Muscle layer of colon (tissue), 2 donors: ENCODE measurements at regions not wholly inside any gene's neighbourhood (a gene's known extent, or its start where the extent isn't known, plus 50 kb on each side); places are given as distances from the start of the nearest gene placed in this dataset.
"Not testable (repeated sequence)": the region's sequence is repeated elsewhere in the genome, so short reads cannot be mapped to it uniquely, and the experiment has no call there.

ENCODE experiments used
- H3K27ac ChIP-seq: one replicate; pipeline ENCODE4 v1.7.0; 2013; ENCODE audit warnings: low read depth, mild to moderate bottlenecking, low read length, moderate library complexity
- H3K27me3 ChIP-seq, 2 donors: one replicate each; pipeline ENCODE4 v1.7.0; 2013; ENCODE audit warnings: low read length in 2 of 2, mild to moderate bottlenecking in 2 of 2; ENCODE audit not compliant: insufficient read depth in 2 of 2, control insufficient read depth in 1 of 2
- H3K36me3 ChIP-seq: one replicate; pipeline ENCODE4 v1.7.0; 2013; ENCODE audit warnings: mild to moderate bottlenecking, low read length; ENCODE audit not compliant: insufficient read depth
- H3K4me1 ChIP-seq: one replicate; pipeline ENCODE4 v1.7.0; 2013; ENCODE audit warnings: mild to moderate bottlenecking, low read length; ENCODE audit not compliant: insufficient read depth
- H3K4me3 ChIP-seq, 2 donors: one replicate each; pipeline ENCODE4 v1.7.0; 2013; ENCODE audit warnings: low read length in 2 of 2, low read depth in 1 of 2, mild to moderate bottlenecking in 1 of 2, moderate library complexity in 1 of 2
- H3K9ac ChIP-seq: one replicate; pipeline ENCODE4 v1.7.0; 2013; ENCODE audit warnings: low read length
- H3K9me3 ChIP-seq: one replicate; pipeline ENCODE4 v1.7.0; 2013; ENCODE audit warnings: mild to moderate bottlenecking, low read length
- donor health status: abdominal sarcoma.
- donor health status: Adenocarcinoma of cecum.

DNA sequence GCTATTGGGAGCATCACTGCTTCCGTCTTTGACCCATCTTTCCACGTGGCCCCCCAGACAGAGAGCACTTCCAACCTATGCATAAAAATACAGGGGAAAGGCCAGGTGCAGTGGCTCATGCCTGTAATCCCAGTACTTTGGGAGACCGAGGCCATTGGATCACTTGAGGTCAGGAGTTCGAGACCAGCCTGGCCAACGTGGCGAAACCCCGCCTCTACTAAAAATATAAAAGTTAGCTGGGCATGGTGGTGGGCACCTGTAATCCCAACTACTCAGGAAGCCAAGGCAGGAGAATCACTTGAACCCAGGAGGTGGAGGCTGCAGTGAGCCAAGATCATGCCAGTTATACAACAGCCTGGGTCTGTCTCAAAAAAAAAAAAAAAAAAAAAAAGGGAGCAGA lies 55.9 kb upstream of the URI1 start:
- not testable (repeated sequence) for H3K4me3 ChIP-seq, H3K9me3 ChIP-seq, H3K9ac ChIP-seq

DNA sequence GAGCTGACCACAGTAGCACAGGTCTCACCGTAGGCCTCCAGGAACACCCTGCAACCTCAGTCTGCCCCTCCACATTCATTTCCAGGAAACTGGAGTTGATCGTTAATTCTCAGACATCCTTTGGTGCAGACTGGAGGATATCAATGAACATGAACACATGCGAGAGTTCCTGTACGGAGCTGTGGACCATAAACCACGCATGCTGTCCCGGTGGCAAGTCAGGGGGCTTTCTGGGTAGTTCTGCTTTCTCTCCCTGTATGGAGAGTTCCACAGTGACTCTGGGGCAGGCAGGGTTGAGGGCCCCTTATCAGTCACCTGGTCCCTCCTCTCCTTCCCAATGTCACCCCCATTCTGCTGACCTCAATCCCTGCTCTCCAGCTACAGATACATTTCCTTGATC lies 55.5 kb upstream of the URI1 start:
- H3K27ac ChIP-seq: no peak overlapping the region
- no peaks in the 10 kb centered on the region for H3K4me1 ChIP-seq
- H3K27me3 ChIP-seq: peaks cover 0 to 6% of the 10 kb centered on the region in 2 donors
- no peaks in the 10 kb centered on the region for H3K36me3 ChIP-seq
- no peak overlapping the region for H3K9ac ChIP-seq
- H3K9me3 ChIP-seq: no peaks in the 10 kb centered on the region
- no peak overlapping the region for H3K4me3 ChIP-seq

More for the DNA sequence above, 55.9 kb upstream of the URI1 start:
- not testable (repeated sequence) for H3K27me3 ChIP-seq, H3K36me3 ChIP-seq, H3K4me1 ChIP-seq, H3K27ac ChIP-seq

DNA sequence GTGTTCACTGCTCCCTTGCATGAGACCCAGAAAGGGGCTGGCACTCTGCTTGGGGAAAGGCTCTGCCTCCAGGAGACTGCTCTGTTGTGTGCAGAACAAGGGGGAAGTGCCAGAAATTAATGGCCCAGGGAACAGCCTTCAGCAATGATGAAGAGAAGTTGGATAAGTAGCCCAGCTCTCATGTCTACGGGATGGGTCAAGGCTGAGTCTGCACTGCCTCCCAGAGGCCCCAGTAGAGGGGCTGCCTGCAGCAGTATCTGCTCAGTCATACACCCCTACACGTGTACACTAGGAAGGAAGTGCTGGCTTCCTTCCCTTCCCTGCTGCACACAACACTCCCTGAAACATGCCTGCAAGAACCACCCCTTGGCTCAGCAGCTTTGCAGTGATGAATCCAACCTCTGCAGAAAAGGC lies 54.6 kb upstream of the URI1 start:
- H3K9me3 ChIP-seq: no peaks in the 10 kb centered on the region
- no peak overlapping the region for H3K27ac ChIP-seq
- H3K4me1 ChIP-seq: no peaks in the 10 kb centered on the region
- H3K4me3 ChIP-seq: no peak overlapping the region
- H3K36me3 ChIP-seq: no peaks in the 10 kb centered on the region
- H3K9ac ChIP-seq: no peak overlapping the region
- H3K27me3 ChIP-seq: peaks cover 0 to 3% of the 10 kb centered on the region in 2 donors

DNA sequence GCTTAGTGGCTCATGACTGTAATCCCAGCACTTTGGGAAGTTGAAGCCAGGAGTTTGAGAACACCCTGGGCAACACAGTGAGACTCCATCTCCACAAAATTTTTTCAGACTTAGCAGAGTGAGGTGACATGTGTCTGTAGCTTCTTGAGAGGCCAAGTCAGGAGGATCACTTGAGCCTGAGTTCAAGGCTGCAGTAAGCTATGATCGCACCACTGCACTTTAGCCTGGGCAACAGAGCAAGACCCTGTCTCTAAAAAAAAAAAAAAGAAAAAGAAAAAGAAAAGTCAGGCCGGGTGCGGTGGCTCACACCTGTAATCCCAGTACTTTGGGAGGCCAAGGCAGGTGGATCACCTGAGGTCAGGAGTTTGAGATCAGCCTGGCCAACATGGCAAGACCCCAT lies 54.0 kb upstream of the URI1 start:
- H3K4me1 ChIP-seq, H3K36me3 ChIP-seq, H3K4me3 ChIP-seq, H3K27me3 ChIP-seq, H3K9me3 ChIP-seq, H3K27ac ChIP-seq, H3K9ac ChIP-seq: not testable (repeated sequence)

DNA sequence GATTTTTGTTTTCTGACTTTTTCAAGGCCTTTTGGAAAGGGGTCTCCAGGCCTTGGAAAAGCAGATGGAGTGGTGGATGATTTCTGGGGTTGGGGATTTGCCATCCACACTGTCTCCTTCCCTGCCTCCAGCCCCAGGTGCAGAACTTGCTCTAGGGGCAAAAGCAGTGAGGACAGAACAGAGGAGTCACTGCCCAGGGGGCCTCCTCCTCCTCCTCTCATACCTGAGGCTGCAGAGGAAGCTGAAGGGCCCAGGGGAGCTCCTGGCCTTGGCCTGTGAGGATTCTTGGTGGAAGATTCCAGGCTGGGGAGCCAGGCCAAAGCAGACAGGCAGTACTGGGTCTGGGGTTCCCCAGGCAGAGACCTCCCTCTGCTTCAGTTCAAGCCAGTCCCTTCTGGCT lies 52.3 kb upstream of the URI1 start:
- no peaks in the 10 kb centered on the region for H3K27me3 ChIP-seq
- no peak overlapping the region for H3K4me3 ChIP-seq
- no peak overlapping the region for H3K9ac ChIP-seq

DNA sequence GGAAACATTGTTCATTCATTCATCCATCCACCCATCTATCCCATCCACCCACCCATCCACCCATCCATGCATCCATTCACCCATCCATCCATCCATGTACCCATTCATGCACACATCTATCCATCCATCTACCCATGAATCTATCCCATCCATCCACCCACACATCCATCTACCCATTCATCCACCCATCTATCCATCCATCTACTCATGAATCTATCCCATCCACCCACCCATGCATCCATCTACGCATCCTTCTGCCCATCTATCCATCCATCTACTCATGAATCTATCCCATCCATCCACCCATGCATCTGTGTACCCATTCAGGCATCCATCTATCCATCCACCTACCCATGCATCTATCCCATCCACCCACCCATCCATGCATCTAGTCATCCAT lies 51.6 kb upstream of the URI1 start:
- Histone ChIP-seq H3K27ac (no peak overlapping the region), H3K4me3 (no peak overlapping the region), H3K36me3 (no peaks in the 10 kb centered on the region), H3K9ac (no peak overlapping the region), H3K4me1 (no peaks in the 10 kb centered on the region), H3K9me3 (no peaks in the 10 kb centered on the region), H3K27me3 (no peaks in the 10 kb centered on the region)

More for the DNA sequence above, 52.3 kb upstream of the URI1 start:
- no peaks in the 10 kb centered on the region for H3K4me1 ChIP-seq
- no peaks in the 10 kb centered on the region for H3K9me3 ChIP-seq
- H3K27ac ChIP-seq: no peak overlapping the region
- no peaks in the 10 kb centered on the region for H3K36me3 ChIP-seq
